ENCODE measurements at regions not wholly inside any gene's neighbourhood (a gene's known extent, or its start where the extent isn't known, plus 50 kb on each side); places are given as distances from the start of the nearest gene placed in this dataset.
"Not testable (repeated sequence)": the region's sequence is repeated elsewhere in the genome, so short reads cannot be mapped to it uniquely, and the experiment has no call there.

- no peak for DNase-seq (ENCODE audit: low read depth)
- TF ChIP-seq CTCF (IDR thresholded peaks at IDR 0.05; ENCODE audit: control insufficient read depth, extremely low read depth, insufficient read depth), result no peak
- no peak overlapping the region for H3K4me3 ChIP-seq (ENCODE audit: low read depth, low read length)
Observed at GRCh38 chr2:8606649-8607550, 75.0 kb upstream of the ID2 start.

- H3K4me3 ChIP-seq (ENCODE audit: low read depth, low read length), result no peak overlapping the region
- DNase-seq (ENCODE audit: low read depth), result no peak
- TF ChIP-seq CTCF (IDR thresholded peaks at IDR 0.05; ENCODE audit: control insufficient read depth, extremely low read depth, insufficient read depth), result no peak
Observed at GRCh38 chr2:8607606-8608005, 74.2 kb upstream of the ID2 start.

GRCh38 chr2:8608411-8608954, 73.4 kb upstream of the ID2 start:
- H3K4me3 ChIP-seq (ENCODE audit: low read depth, low read length), result no peak overlapping the region
- no peak for TF ChIP-seq CTCF (IDR thresholded peaks at IDR 0.05; ENCODE audit: control insufficient read depth, extremely low read depth, insufficient read depth)
- no peak for DNase-seq (ENCODE audit: low read depth)

- no peak overlapping the region for H3K4me3 ChIP-seq (ENCODE audit: low read depth, low read length)
- no peak for DNase-seq (ENCODE audit: low read depth)
- TF ChIP-seq CTCF (IDR thresholded peaks at IDR 0.05; ENCODE audit: control insufficient read depth, extremely low read depth, insufficient read depth), result no peak
Observed at GRCh38 chr2:8609357-8609811, 72.5 kb upstream of the ID2 start.

- not testable (repeated sequence) for H3K4me3 ChIP-seq (ENCODE audit: low read depth, low read length); DNase-seq (ENCODE audit: low read depth)
Observed at GRCh38 chr2:8610775-8611174, 71.1 kb upstream of the ID2 start.

GRCh38 chr2:8611246-8611645, 70.6 kb upstream of the ID2 start:
- no peak for TF ChIP-seq CTCF (IDR thresholded peaks at IDR 0.05; ENCODE audit: control insufficient read depth, extremely low read depth, insufficient read depth)
- DNase-seq (ENCODE audit: low read depth), result no peak

GRCh38 chr2:8611700-8612099, 70.2 kb upstream of the ID2 start:
- no peak for TF ChIP-seq CTCF (IDR thresholded peaks at IDR 0.05; ENCODE audit: control insufficient read depth, extremely low read depth, insufficient read depth)
- no peak for DNase-seq (ENCODE audit: low read depth)
- H3K4me3 ChIP-seq (ENCODE audit: low read depth, low read length), result no peak overlapping the region

More at GRCh38 chr2:8611246-8611645, 70.6 kb upstream of the ID2 start:
- H3K4me3 ChIP-seq (ENCODE audit: low read depth, low read length), result no peak overlapping the region
